Activated T-cell treated with anti-CD3 and anti-CD28 coated beads, Interleukin-2, amount 50 U/mL, for 72 hours (primary cell): ENCODE measurements at regions not wholly inside any gene's neighbourhood (a gene's known extent, or its start where the extent isn't known, plus 50 kb on each side); places are given as distances from the start of the nearest gene placed in this dataset.
A peak's percentile ranks its signal among the peaks of the same experiment; 100 is the strongest.

Experiments used
- ATAC-seq, 2 donors: fragments of 150-1000 bp; cut with Tn5 transposase; replicated peaks in 1 of 2; 2 replicates each; pipeline ENCODE4 v1.10.0; 2021; ENCODE audit warnings: moderate library complexity in 2 of 2, mild to moderate bottlenecking in 1 of 2
- DNase-seq, 2 donors: peaks; one replicate each; pipeline ENCODE4 v3.0.0; 2021 to 2022; ENCODE audit warnings: mixed read lengths in 1 of 2
- H3K27ac Mint-ChIP-seq: one replicate; pipeline ENCODE4 v1.8.0; 2022; ENCODE audit warnings: mild to moderate bottlenecking, moderate library complexity, mixed read lengths
- H3K27me3 Mint-ChIP-seq: one replicate; pipeline ENCODE4 v1.8.0; 2022; ENCODE audit warnings: low read depth, mixed read lengths
- H3K36me3 Mint-ChIP-seq, 2 donors: one replicate each; pipeline ENCODE4 v1.8.0; 2022; ENCODE audit warnings: mixed read lengths in 2 of 2, mild to moderate bottlenecking in 1 of 2; ENCODE audit not compliant: insufficient read depth in 2 of 2
- H3K4me1 Mint-ChIP-seq: one replicate; pipeline ENCODE4 v1.8.0; 2022; ENCODE audit warnings: low read depth, mixed read lengths
- H3K4me3 Mint-ChIP-seq, 2 donors: one replicate each; pipeline ENCODE4 v1.8.0; 2022; ENCODE audit warnings: mild to moderate bottlenecking in 2 of 2, mixed read lengths in 2 of 2, moderate library complexity in 2 of 2
- H3K9me3 Mint-ChIP-seq, 2 donors: one replicate each; pipeline ENCODE4 v1.8.0; 2022; ENCODE audit warnings: mixed read lengths in 2 of 2

GRCh38 chr7:156101355-156101754 is 289.1 kb upstream of the SHH start:
- Mint-ChIP-seq H3K36me3 (no peaks in the 10 kb centered on the region), H3K27ac (no peak overlapping the region), H3K9me3 (no peaks in the 10 kb centered on the region), H3K4me1 (peaks cover 11% of the 10 kb centered on the region), H3K4me3 (no peak overlapping the region), H3K27me3 (peaks cover 6% of the 10 kb centered on the region)
- DNase-seq (no peak), ATAC-seq (no peak)

- Mint-ChIP-seq H3K27ac (no peak overlapping the region), H3K9me3 (no peaks in the 10 kb centered on the region), H3K4me3 (no peak overlapping the region), H3K4me1 (peaks cover 18% of the 10 kb centered on the region), H3K27me3 (peaks cover 6% of the 10 kb centered on the region), H3K36me3 (no peaks in the 10 kb centered on the region)
- ATAC-seq = no peak
- no peak for DNase-seq
These were observed 287.8 kb upstream of the SHH start for GRCh38 chr7:156100086-156100485.

GRCh38 chr7:156099085-156099484 is 286.8 kb upstream of the SHH start:
- H3K36me3 Mint-ChIP-seq = no peaks in the 10 kb centered on the region

GRCh38 chr7:156096771-156097538 is 284.7 kb upstream of the SHH start:
- H3K4me1 Mint-ChIP-seq = peaks cover 23% of the 10 kb centered on the region
- ATAC-seq = no peak
- peaks cover 0 to 2% of the 10 kb centered on the region in 2 donors for H3K9me3 Mint-ChIP-seq
- no peak overlapping the region for H3K27ac Mint-ChIP-seq
- peaks cover 6% of the 10 kb centered on the region for H3K27me3 Mint-ChIP-seq
- DNase-seq = no peak
- no peaks in the 10 kb centered on the region for H3K36me3 Mint-ChIP-seq
- H3K4me3 Mint-ChIP-seq = peak overlapping the region in 1 of 2 donors; percentile 53

More at GRCh38 chr7:156099085-156099484, 286.8 kb upstream of the SHH start:
- Mint-ChIP-seq H3K4me1 (peaks cover 18% of the 10 kb centered on the region), H3K4me3 (no peak overlapping the region), H3K9me3 (no peaks in the 10 kb centered on the region), H3K27me3 (peaks cover 6% of the 10 kb centered on the region), H3K27ac (no peak overlapping the region)
- ATAC-seq (no peak), DNase-seq (no peak)

- DNase-seq (no peak), ATAC-seq (peak in 1 of 2 donors; percentile 43)
- Mint-ChIP-seq H3K27ac (no peak overlapping the region), H3K4me3 (peak overlapping the region; percentile 4 to 53), H3K36me3 (no peaks in the 10 kb centered on the region), H3K27me3 (peaks cover 6% of the 10 kb centered on the region), H3K9me3 (peaks cover 0 to 2% of the 10 kb centered on the region in 2 donors), H3K4me1 (peaks cover 29% of the 10 kb centered on the region)
These were observed 283.8 kb upstream of the SHH start for GRCh38 chr7:156095908-156096539.

GRCh38 chr7:156094350-156095146 is 282.3 kb upstream of the SHH start:
- Mint-ChIP-seq H3K4me1 (peaks cover 29% of the 10 kb centered on the region), H3K9me3 (peaks cover 0 to 2% of the 10 kb centered on the region in 2 donors), H3K27ac (no peak overlapping the region), H3K4me3 (no peak overlapping the region), H3K36me3 (no peaks in the 10 kb centered on the region), H3K27me3 (peaks cover 6% of the 10 kb centered on the region)
- DNase-seq (no peak), ATAC-seq (no peak)

GRCh38 chr7:156092307-156092706 is 280.0 kb upstream of the SHH start:
- Mint-ChIP-seq H3K9me3 (peaks cover 0 to 2% of the 10 kb centered on the region in 2 donors), H3K4me1 (peaks cover 27% of the 10 kb centered on the region), H3K4me3 (no peak overlapping the region), H3K36me3 (no peaks in the 10 kb centered on the region), H3K27me3 (peaks cover 6% of the 10 kb centered on the region), H3K27ac (no peak overlapping the region)
- DNase-seq (no peak), ATAC-seq (no peak)

- no peaks in the 10 kb centered on the region for H3K27me3 Mint-ChIP-seq
- DNase-seq (no peak), ATAC-seq (peak in 1 of 2 donors; percentile 25)
- peaks cover 0 to 2% of the 10 kb centered on the region in 2 donors for H3K9me3 Mint-ChIP-seq
- H3K36me3 Mint-ChIP-seq = no peaks in the 10 kb centered on the region
- H3K4me1 Mint-ChIP-seq = peaks cover 20% of the 10 kb centered on the region
- no peak overlapping the region for H3K4me3 Mint-ChIP-seq
- no peak overlapping the region for H3K27ac Mint-ChIP-seq
These were observed 279.3 kb upstream of the SHH start for GRCh38 chr7:156091519-156092080.

GRCh38 chr7:156090988-156091387 is 278.7 kb upstream of the SHH start:
- no peak for ATAC-seq
- DNase-seq = no peak
- no peak overlapping the region for H3K4me3 Mint-ChIP-seq

GRCh38 chr7:156089222-156089621 is 277.0 kb upstream of the SHH start:
- H3K36me3 Mint-ChIP-seq = no peaks in the 10 kb centered on the region
- H3K4me3 Mint-ChIP-seq = no peak overlapping the region

More at GRCh38 chr7:156090988-156091387, 278.7 kb upstream of the SHH start:
- H3K36me3 Mint-ChIP-seq = no peaks in the 10 kb centered on the region
- H3K27ac Mint-ChIP-seq = no peak overlapping the region
- peaks cover 14% of the 10 kb centered on the region for H3K4me1 Mint-ChIP-seq
- H3K9me3 Mint-ChIP-seq = peaks cover 0 to 2% of the 10 kb centered on the region in 2 donors
- H3K27me3 Mint-ChIP-seq = no peaks in the 10 kb centered on the region

GRCh38 chr7:156088115-156088514 is 275.9 kb upstream of the SHH start:
- peak overlapping the region; percentile 43 for H3K27ac Mint-ChIP-seq
- H3K36me3 Mint-ChIP-seq = no peaks in the 10 kb centered on the region
- DNase-seq = no peak
- no peaks in the 10 kb centered on the region for H3K9me3 Mint-ChIP-seq
- no peak for ATAC-seq
- H3K4me3 Mint-ChIP-seq = no peak overlapping the region
- H3K4me1 Mint-ChIP-seq = peaks cover 11% of the 10 kb centered on the region
- H3K27me3 Mint-ChIP-seq = no peaks in the 10 kb centered on the region

More at GRCh38 chr7:156089222-156089621, 277.0 kb upstream of the SHH start:
- Mint-ChIP-seq H3K27me3 (no peaks in the 10 kb centered on the region), H3K4me1 (peaks cover 11% of the 10 kb centered on the region), H3K27ac (no peak overlapping the region), H3K9me3 (peaks cover 0 to 2% of the 10 kb centered on the region in 2 donors)
- ATAC-seq = no peak
- DNase-seq = no peak

GRCh38 chr7:156082048-156083040 is 270.1 kb upstream of the SHH start:
- H3K4me3 Mint-ChIP-seq = no peak overlapping the region
- DNase-seq = no peak
- H3K4me1 Mint-ChIP-seq = no peaks in the 10 kb centered on the region
- no peaks in the 10 kb centered on the region for H3K36me3 Mint-ChIP-seq
- H3K9me3 Mint-ChIP-seq = no peaks in the 10 kb centered on the region
- ATAC-seq = no peak
- no peak overlapping the region for H3K27ac Mint-ChIP-seq
- no peaks in the 10 kb centered on the region for H3K27me3 Mint-ChIP-seq
